ENCODE measurements at regions not wholly inside any gene's neighbourhood (a gene's known extent, or its start where the extent isn't known, plus 50 kb on each side); places are given as distances from the start of the nearest gene placed in this dataset.

GRCh38 chr6:113383701-113384100 lies 473.4 kb upstream of the MARCKS start:
- TF ChIP-seq POLR2AphosphoS5 (IDR thresholded peaks at IDR 0.05; ENCODE audit: low read depth, low read length) (no peak), FOXP2 (optimal IDR thresholded peaks at IDR 0.05; ENCODE audit: borderline replicate concordance, extremely low read depth, extremely low read length, insufficient read depth) (no peak), REST (IDR thresholded peaks at IDR 0.05; ENCODE audit: insufficient read depth in 1 of 2, low read depth in 2 of 2, low read length in 2 of 2) (no peak), TAF1 (IDR thresholded peaks at IDR 0.05; ENCODE audit: borderline replicate concordance, insufficient read depth, low read length) (no peak), SIN3A (IDR thresholded peaks at IDR 0.05; ENCODE audit: borderline replicate concordance, insufficient read depth, low read length) (no peak)

- TF ChIP-seq TAF1 (IDR thresholded peaks at IDR 0.05; ENCODE audit: borderline replicate concordance, insufficient read depth, low read length) (no peak), SIN3A (IDR thresholded peaks at IDR 0.05; ENCODE audit: borderline replicate concordance, insufficient read depth, low read length) (no peak), FOXP2 (optimal IDR thresholded peaks at IDR 0.05; ENCODE audit: borderline replicate concordance, extremely low read depth, extremely low read length, insufficient read depth) (no peak), REST (IDR thresholded peaks at IDR 0.05; ENCODE audit: insufficient read depth in 1 of 2, low read depth in 2 of 2, low read length in 2 of 2) (no peak), POLR2AphosphoS5 (IDR thresholded peaks at IDR 0.05; ENCODE audit: low read depth, low read length) (no peak)
Measured at GRCh38 chr6:113385020-113385431, 472.1 kb upstream of the MARCKS start.

- TF ChIP-seq FOXP2 (optimal IDR thresholded peaks at IDR 0.05; ENCODE audit: borderline replicate concordance, extremely low read depth, extremely low read length, insufficient read depth) (no peak), TAF1 (IDR thresholded peaks at IDR 0.05; ENCODE audit: borderline replicate concordance, insufficient read depth, low read length) (no peak), REST (IDR thresholded peaks at IDR 0.05; ENCODE audit: insufficient read depth in 1 of 2, low read depth in 2 of 2, low read length in 2 of 2) (no peak), SIN3A (IDR thresholded peaks at IDR 0.05; ENCODE audit: borderline replicate concordance, insufficient read depth, low read length) (no peak)
Measured at GRCh38 chr6:113388996-113389395, 468.1 kb upstream of the MARCKS start.

GRCh38 chr6:113392551-113393055 lies 464.5 kb upstream of the MARCKS start:
- TF ChIP-seq SIN3A (IDR thresholded peaks at IDR 0.05; ENCODE audit: borderline replicate concordance, insufficient read depth, low read length) (no peak), REST (IDR thresholded peaks at IDR 0.05; ENCODE audit: insufficient read depth in 1 of 2, low read depth in 2 of 2, low read length in 2 of 2) (no peak), FOXP2 (optimal IDR thresholded peaks at IDR 0.05; ENCODE audit: borderline replicate concordance, extremely low read depth, extremely low read length, insufficient read depth) (no peak), POLR2AphosphoS5 (IDR thresholded peaks at IDR 0.05; ENCODE audit: low read depth, low read length) (no peak), TAF1 (IDR thresholded peaks at IDR 0.05; ENCODE audit: borderline replicate concordance, insufficient read depth, low read length) (no peak)

DNA sequence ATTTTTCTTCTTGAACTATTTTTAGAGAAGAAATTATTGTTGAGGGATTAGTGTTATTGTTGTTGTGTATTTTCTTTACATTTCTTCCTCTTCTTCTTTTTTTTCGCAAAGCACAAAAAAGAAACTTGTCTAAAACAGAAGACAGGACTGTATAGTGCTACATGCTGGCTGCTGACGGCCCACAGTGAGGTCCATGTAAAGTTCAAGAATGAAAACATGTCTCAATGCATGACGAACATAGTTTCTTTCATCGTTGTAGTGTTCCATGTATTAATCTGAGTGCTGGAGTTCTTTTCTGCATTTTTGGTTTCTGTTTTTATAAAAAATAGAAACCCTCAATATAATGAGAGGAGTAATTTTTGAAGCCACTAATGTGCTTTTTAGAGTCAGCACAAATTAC lies 462.9 kb upstream of the MARCKS start:
- TF ChIP-seq TAF1 (IDR thresholded peaks at IDR 0.05; ENCODE audit: borderline replicate concordance, insufficient read depth, low read length) (no peak), SIN3A (IDR thresholded peaks at IDR 0.05; ENCODE audit: borderline replicate concordance, insufficient read depth, low read length) (no peak), FOXP2 (optimal IDR thresholded peaks at IDR 0.05; ENCODE audit: borderline replicate concordance, extremely low read depth, extremely low read length, insufficient read depth) (no peak), POLR2AphosphoS5 (IDR thresholded peaks at IDR 0.05; ENCODE audit: low read depth, low read length) (no peak), REST (IDR thresholded peaks at IDR 0.05; ENCODE audit: insufficient read depth in 1 of 2, low read depth in 2 of 2, low read length in 2 of 2) (no peak)
